Fibroblast of skin of back (primary cell): ENCODE measurements at regions not wholly inside any gene's neighbourhood (a gene's known extent, or its start where the extent isn't known, plus 50 kb on each side); places are given as distances from the start of the nearest gene placed in this dataset.
A peak's percentile ranks its signal among the peaks of the same experiment; 100 is the strongest.

Source experiments
- DNase-seq: peaks from one replicate; pipeline ENCODE4 v3.0.0-alpha.2; 2013

DNA sequence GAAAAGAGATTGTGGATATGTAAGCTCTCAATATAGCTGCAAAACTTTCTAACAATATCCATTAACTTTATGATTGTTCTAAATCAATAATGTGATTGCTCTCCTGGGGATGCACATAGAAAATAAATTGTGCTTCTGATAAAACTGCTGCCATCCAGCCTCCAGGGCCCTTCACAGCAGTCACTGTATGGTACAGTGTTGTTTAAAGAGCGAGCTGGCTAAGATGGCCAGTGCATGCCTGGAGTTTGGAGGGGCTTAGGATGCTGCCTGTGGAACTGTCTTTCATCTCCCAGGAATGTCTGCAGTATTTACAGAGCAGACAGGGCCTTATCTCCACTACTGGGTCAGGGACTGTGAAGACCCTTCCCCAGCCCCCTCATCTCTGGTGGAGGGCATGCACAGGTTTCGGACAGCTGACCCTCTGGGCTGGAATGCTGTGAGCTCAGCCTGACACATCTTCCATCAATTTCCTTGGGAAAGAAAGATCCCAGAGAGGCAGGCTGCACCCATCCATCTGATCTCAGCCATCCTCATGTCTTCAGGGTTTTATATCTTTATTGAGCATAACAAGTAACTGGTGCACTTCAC, 137.0 kb downstream of the PLPP3 start:
- no peak for DNase-seq

DNA sequence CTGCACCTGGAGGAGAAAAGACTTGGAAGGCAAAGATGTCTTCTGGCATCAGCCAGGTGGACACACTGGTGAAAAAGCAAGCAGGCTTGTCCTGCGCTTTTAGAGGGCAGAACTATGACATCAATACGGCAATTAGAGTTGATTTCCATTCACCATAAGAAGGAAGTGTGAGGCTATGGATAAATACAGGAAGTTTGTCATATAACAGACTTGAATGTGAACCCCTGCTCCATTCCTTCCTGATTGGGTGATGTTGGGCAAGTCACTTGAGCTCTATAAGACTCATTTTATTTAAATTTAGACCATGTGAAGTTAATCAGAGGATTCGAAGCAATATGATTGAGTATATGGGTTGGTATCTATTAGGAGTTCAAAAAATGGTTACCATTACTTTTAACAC, 137.8 kb downstream of the PLPP3 start:
- DNase-seq: no peak

DNA sequence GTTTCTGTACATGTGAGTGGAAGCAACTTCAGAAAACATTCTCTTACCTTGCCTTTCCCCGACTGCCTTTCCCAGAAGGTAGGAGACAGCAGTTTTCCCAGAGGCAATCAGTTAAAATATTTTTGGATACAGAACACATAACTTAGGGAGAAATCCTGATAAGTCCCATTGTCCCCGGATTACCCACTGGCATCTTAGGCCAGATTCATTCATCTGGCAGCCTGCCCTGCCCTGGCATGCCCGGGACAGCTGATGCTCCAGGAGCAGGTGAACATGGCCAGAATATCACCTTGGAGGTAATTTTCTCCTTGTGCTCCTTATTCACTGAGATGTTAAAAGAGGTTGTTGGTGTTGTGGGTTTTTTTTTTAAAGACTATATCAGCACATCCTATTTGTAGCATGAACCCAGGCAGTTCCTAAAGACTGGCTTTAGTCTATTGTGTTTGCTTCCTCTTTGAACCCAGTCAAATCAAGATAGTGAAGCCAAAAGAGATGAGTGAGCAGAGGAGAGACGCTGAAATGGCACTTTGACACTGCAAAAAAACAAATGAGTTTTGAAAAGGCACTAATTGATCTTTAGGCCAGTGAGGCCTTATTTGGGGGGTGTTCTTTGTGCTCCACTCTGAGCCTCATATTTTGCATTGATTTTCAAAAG, 139.6 kb downstream of the PLPP3 start:
- DNase-seq: no peak

DNA sequence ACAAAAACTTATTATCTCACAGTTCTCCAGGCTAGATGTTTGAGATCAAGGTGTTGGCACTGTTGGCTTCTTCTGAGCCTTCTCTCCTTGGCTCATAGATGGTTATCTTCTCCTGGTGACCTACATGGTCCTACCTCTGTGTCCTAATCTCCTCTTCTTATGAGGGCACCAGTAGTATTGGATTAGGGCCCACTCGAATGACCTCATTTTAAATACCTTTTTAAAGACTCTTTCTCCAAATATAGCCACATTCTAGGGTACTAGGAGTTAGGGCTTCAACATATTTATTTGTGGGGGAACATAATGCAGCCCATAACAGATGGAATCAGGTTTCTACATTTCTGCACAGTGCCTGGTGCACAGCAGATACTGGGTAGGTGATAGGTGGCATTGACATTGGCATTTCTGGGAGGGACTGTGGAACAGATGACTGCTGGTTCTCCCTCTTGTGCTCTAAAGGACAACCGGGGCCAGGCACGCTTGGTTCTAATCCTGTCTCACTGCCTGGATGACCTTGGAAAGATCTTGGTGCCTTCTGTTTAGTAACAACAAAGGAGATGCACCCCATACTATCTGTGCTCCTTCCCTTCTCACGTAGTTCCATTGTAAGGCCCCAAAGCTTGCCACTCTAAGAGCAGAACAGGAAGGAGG, 140.3 kb downstream of the PLPP3 start:
- no peak for DNase-seq

DNA sequence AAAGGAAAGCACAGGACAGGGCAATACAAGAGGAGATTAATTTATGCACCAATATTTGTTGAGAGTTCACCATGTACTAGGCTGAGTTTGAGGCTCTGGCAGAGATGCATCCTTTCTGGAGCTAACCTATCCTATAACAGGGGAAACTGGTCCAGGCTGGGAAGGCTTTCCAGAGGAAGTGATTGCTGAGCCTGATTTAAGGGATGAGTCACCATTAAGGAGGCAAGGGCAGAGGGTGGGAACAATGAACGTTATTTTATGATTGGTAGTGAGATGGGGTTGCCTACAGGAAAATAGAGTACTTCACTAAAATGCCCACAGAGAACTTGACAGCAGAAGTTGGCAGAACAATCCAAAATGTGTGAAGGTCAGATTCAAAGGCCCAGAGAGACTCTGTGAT, 141.4 kb downstream of the PLPP3 start:
- peak; percentile 41 for DNase-seq

DNA sequence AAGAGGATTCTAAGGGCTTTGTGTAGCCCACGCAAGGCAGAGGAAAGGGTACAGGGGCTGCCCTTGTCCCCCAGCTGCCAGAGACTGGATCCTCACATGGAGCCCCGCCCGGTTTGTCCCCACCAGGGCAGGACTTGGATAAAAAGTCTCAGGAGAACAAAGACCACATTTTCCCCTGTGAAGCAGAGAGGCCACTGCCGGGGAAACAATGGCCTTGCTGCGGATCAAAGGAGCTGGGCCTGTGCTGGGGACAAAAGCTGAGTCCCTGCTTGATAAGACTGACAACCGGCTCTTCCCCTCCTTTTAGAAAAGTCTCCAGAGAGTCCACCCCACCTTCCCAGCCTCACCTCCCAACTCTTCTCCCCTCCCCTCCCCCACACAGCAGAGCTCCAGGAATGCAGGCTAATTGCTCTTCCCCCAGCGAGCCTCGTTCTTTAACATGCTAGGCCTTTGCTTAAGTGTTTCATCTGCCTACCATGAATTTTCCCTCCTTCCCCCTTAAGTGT, 142.4 kb downstream of the PLPP3 start:
- DNase-seq: no peak

DNA sequence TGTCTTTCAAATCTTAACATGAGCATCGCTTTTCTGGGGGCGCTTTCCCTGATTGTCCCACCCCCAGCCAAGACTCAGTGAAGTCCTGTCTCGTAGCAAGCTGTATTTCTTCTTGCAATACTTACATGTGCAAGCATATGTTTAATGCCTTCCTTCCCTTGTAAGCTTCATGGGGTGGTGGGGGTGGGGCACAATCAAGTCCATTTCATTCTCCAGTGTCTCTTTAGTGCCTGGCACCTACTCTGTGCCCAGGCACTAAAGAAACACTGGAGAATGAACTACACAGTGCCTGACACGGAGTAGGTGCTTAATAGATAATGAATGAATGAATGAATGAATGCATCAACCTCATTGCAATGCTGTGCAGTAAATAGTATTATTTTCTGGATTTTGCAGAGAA, 143.1 kb downstream of the PLPP3 start:
- no peak for DNase-seq

DNA sequence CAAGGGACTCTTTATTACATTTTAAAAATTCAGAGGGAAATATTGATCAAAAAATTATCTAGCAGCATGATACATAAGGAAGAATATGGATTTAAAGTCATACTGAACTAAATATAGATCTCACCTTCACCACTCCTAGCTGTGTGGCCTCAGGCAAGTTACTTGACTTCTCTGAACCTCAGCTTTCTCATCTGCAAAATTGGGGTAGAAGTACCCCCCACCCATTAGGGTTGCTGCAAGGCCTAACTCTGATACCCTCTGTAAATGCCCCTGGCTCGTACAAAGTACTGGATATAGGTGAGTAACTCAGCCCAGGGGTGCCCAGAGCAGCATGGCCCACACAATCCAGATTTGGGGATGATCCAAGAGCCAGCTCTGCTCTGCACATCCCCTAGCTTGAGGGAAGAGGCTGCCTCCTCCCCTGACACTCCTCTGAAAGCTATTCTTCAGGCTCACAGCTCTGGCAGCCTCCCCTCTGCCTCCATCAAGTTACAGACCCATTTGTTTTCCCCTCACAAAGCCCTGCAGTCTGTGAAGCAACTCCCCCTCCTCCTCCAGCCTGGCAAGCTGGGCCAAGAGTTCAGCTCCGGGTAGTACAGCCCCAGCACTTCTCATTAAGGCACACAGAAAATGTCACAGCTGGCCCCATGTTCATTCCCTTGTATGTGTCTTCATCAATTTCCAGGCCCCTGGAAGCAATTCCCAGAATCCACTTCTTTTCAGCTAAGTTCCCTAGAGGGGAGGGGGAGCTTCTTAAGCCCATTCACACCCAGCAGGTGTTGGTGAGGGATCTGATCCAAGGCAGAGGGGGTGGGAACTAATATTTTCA, 143.7 kb downstream of the PLPP3 start:
- no peak for DNase-seq

DNA sequence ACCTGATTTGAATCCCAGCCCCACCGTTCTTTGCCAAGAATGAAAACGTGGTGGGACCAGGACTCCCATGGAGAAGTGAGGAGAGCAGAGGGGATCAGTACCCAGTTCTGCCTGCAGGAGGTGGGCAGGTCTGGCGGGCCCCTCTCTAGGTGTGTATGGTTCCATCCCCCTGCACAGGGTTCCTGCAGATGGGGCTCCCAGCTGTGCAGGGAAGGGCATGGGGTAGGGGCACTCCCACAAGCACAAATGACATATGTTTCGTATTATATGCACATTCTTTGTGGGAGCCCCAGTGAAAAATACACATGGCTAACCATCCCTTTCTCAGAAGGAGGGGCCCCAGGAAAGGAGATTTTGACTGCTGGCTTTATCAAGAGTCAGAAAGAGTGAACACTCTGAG, 144.6 kb downstream of the PLPP3 start:
- DNase-seq: no peak

DNA sequence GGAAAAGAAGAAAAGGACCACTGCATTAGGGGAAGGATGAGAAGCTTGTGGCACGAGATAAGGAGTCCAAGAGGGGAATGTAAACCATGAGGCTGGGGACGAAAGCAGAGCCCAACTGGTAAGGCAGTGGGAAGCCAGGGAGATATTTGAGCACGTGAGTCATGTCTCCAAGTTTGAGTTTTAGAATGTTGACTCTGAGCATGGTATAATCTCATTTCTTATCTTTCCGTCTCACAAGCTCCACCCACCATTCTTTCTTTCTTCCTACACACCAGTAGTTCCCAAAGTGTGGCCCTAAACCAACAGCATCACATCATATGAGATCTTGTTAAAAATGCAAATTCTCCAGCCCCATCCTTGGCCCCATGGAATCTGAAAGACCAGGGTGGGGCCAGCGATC, 145.3 kb downstream of the PLPP3 start:
- DNase-seq: peak; percentile 69

DNA sequence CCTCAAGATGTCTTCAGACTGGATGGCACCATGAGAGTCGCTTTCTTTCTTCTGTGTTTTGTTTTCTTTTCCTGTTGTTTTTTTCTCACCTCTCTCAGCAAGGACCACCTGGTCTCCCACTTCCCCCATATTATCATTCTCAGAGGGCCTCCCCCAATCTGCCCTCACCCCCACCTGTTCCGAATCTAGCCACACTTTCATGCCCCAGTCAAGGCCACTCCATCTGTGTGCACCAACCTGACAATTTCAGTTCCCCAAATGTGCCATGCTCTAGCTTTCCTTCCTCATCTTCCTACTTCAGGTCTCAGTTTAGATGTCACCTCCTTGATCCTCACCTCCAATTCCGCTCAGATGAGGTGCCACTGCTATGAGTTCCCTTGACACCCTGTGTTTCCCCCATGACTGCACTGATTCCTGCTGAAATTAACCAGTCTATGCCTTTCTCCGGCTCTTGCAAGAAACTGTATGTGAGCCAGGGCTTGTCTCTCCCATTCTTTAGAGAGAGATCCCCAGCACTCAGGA, 146.2 kb downstream of the PLPP3 start:
- no peak for DNase-seq

DNA sequence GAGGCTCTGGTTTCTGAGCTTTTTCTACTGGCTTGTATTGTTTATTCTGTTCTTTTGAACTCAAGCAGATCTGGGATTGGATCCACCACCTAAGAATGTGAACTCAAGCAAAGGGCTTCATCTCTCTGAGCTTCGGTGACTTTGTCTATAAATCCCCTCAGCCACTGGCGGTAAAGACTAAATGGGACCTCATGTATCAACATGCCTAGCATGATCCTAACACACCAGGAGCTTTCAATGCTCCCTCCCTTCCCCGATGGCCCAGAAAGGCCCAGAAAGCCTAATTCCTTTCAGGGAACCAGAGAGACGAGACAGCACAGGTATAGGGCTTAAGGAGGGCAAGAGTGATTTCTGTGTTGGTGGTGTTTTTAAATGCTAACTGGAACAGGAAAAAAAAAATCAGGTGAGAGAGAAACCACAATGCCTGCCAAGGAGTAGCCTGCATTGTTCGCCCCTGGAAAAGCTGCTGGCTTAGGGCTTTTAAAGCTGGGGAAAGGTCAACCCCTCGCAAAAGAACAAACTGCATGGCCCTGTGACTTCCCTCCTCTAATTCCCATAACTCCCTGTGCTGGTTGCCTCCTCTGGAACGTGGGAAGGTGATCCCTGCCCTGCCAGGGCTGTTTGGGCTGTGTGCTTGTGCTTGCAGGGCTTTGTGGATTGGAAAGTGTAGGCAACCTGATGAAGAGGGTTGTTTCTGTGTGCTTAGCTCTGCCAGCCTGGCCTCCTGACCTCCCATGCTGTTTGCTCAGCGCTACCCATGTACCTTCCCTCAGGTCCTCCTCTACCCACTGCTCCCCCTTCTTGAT, 147.0 kb downstream of the PLPP3 start:
- no peak for DNase-seq

DNA sequence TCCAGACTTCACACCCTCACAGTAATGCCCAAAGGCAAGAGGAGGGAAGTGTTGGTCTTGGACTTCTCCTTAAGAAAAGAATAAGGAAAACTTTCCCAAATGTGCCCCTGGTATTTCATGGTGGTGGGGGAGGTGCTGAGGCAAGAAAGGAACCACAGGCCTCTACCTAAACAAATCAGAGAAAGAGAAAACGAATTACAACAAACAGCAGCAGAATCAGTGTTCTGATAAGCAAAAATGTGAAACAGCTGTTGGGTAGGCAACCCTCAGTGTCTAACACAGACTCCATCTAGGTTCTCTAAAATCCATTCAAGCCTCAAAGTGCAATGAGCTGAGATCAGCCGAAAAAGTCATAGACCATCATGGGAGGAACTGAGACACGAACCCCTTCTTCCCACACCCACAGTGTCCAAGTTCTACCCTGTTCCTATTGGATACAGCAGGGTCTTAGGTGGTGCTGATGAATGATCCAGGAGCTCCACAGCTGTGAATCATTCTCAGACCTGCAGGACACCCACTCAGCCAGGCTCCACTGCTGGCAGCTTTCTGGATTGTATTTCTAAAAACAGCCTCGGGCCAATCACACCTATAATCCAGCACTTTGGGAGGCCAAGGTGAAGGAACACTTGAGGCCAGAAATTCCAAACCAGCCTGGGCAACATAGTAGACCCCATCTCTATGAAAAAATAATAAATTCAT, 149.1 kb downstream of the PLPP3 start:
- no peak for DNase-seq

DNA sequence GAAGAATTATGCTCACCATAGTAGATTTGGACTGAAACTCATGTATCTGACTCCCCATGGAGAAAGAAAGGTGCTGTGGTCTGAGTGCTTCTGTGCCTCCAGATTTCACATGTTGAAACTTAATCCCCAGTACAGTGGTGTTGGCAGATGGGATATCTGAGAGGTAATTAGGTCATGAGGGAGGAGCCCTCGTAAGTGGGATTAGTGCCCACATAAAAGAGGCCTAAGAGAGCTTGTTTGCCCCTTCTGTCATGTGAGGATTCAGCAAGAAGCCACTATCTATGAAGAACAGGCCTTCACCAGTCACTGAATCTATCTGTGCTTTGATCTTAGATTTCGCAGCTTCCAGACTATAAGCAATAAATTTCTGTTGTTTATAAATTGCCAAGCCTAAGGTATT, 150.1 kb downstream of the PLPP3 start:
- no peak for DNase-seq

DNA sequence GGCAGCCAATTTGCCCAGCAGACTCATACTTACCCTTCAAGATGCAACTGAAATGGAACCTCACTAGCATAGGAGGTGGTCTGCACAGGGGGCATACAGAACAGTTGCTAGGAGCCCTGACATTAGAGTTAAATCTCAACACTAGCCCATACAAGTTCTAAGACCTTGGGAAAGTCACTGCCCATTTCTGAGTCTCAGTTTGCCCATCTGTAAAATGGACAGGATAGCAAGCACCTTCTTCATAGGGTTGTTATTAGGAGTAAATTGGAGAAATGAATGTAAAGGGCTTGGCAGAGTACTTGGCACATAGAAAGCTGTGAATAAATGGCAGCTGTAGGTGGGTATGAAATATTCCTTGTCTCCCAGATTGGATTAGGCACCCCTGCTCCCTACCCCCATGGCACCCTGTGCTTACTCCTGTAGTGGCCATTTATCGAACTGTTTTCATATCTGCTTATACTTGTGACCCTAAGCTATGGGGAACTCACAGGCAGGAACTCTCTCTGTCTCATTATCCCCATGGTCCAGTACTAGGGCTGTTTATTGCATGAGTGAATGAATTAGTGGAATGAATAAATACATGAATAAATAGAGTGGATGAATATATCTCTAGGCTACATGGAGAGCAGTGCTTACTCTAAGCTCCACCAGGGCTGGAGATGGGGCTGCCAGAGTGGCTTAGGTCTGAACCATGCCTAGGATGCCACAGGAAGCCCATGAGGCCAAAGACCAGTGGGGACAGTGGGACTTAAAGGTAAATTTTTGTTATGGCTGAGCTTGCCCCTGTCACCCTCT, 152.6 kb downstream of the PLPP3 start:
- no peak for DNase-seq

DNA sequence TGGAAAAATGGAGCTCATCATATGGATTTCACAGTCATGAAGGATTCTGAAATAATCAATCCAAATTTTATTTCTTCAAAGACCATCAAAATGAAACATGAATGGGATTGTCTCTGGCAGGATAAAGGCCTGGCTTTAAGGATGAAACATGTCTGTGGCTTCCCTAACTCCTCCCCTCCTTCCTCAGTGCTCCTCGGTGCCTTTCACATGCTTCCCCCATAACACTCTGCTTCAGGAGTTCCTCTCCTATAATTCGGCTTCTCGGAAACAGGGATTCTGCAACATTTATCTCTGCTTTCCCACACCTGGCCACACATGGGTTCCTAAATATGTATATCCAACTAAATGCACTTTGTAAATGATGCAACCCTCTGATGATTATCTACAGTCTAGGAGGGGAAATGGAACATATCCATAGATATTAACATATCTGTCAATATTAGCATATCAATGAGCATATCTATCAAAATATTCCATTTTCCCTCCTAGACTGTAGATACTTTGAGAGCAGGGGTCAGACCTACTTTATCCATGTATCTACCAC, 153.8 kb downstream of the PLPP3 start:
- DNase-seq: no peak

DNA sequence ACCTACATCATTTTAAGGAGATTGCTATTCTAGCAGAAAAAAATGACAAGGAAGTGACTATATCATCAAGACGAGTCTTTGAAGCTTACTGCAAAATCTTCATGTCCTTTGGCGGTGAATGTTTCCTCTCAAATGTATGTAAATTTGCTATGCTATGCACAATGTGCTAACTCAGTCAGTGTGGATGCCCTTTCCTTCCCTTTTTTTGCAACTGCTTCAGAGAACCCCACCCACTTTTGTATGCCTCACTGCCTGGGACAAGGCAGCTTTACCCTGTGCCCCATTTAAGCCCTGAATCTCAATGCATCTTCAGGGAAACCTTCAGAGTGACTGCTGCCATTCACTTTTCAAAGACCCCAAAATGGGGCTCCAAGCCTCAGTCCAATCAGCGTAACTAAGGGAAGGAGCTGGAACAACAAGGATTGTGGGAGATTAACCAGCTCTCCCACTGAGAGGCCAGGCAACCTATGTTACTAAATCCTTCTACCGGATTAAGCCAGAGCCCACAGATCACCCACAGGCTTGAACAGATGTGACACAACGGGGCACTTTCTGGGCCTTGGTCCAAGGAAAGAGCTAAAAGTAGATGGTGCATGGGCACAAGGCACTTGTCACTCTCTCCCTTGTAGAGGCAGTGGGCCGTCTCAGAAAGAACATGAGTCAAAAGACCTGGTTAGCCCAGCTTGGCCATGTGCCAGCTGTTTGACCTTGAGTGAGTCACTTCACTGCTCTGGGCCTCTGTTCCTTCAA, 154.4 kb downstream of the PLPP3 start:
- peak; percentile 56 for DNase-seq

DNA sequence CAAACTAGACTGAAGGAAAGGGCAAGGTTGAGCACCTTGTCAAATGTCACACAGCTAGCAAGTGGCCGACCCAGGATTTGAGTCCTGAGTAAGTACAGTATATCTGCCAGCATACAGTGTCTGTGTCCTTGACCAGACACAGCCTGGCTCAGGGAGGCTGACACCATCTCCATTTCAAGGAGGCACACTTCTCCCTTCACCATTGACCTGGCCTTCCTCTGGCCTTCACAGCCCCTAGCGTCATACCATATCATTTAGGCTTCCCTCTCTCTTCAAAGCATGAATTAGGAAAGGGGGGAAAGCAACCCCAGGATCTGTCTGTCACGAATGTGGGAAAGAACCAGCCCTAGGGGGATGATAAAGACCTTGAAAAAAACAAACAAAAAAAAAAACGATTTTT, 155.6 kb downstream of the PLPP3 start:
- DNase-seq: no peak

DNA sequence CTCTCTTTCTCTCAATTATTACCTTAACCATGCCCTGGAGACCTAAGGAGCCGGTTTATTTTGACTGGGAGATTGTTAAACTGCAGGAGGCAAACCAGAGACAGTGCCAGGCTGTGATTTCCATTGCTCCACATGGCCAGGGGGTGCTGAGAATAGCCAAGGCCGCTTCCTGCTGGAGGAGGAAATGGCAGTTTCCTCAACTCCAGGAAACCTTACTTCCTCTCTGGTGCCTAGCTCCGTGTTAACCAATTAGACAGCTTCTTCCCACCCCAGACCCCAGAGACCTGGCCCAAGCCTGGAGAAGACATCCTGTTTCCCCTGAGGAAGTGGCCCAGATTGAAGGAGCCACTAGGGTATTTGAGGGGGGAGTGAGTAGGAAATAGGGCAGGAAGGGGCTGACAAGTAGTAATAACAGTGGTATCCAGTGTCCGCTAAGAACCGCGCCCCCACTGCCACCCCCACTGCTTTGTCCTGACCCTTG, 161.2 kb downstream of the PLPP3 start:
- no peak for DNase-seq
